GM23338 (cell line): ENCODE measurements at regions not wholly inside any gene's neighbourhood (a gene's known extent, or its start where the extent isn't known, plus 50 kb on each side); places are given as distances from the start of the nearest gene placed in this dataset.

Experiments
- ATAC-seq: fragments of 200-7000 bp; cut with Tn5 transposase; 3 replicates; pipeline ENCODE4 v1.9.1; 2020
- DNase-seq: peaks from one replicate; pipeline ENCODE4 v3.0.0-alpha.2; 2015; ENCODE audit warnings: low spot score
- H2AFZ ChIP-seq: fragments of 200-600 bp; sonication (generic); 2 replicates; pipeline ENCODE4 v1.8.0; 2016; ENCODE audit warnings: antibody characterized with exemption, mild to moderate bottlenecking, moderate library complexity
- H3F3A ChIP-seq: fragments of 200-600 bp; sonication (generic); replicated peaks from 2 replicates; pipeline ENCODE4 v1.8.0; 2017; ENCODE audit warnings: antibody characterized with exemption, mixed run types, low read depth
- H3K27ac ChIP-seq: fragments of 200-600 bp; sonication (generic); 2 replicates; pipeline ENCODE4 v1.6.1; 2016; ENCODE audit warnings: low read depth
- H3K27me3 ChIP-seq: fragments of 200-600 bp; sonication (generic); 2 replicates; pipeline ENCODE4 v1.8.0; 2016; ENCODE audit warnings: mild to moderate bottlenecking, mixed run types, moderate library complexity; ENCODE audit not compliant: insufficient read depth
- H3K36me3 ChIP-seq: fragments of 200-600 bp; sonication (generic); 2 replicates; pipeline ENCODE4 v1.8.0; 2016; ENCODE audit warnings: mild to moderate bottlenecking; ENCODE audit not compliant: insufficient read depth
- H3K4me1 ChIP-seq: fragments of 200-600 bp; sonication (generic); 2 replicates; pipeline ENCODE4 v1.8.0; 2016; ENCODE audit warnings: mild to moderate bottlenecking, moderate library complexity; ENCODE audit not compliant: insufficient read depth
- H3K4me2 ChIP-seq: fragments of 200-600 bp; sonication (generic); 2 replicates; pipeline ENCODE4 v1.7.1; 2017; ENCODE audit warnings: mixed run types
- H3K4me3 ChIP-seq: fragments of 200-600 bp; sonication (generic); 2 replicates; pipeline ENCODE4 v1.6.1; 2016; ENCODE audit warnings: mixed run types
- H3K79me2 ChIP-seq: fragments of 200-600 bp; sonication (generic); replicated peaks from 2 replicates; pipeline ENCODE4 v1.8.0; 2017; ENCODE audit warnings: mild to moderate bottlenecking; ENCODE audit not compliant: insufficient read depth
- H3K9me2 ChIP-seq: fragments of 200-600 bp; sonication (generic); 2 replicates; pipeline ENCODE4 v1.8.0; 2017; ENCODE audit not compliant: insufficient read depth
- H4K20me1 ChIP-seq: fragments of 200-600 bp; sonication (generic); replicated peaks from 2 replicates; pipeline ENCODE4 v1.8.0; 2017; ENCODE audit warnings: mild to moderate bottlenecking; ENCODE audit not compliant: insufficient read depth
- H3K27ac Mint-ChIP-seq: 2 replicates; pipeline ENCODE4 v1.8.0; 2020; ENCODE audit warnings: inconsistent platforms, mild to moderate bottlenecking, moderate library complexity, mixed read lengths
- H3K27me3 Mint-ChIP-seq: 3 replicates; pipeline ENCODE4 v1.8.0; 2022; ENCODE audit warnings: low read depth, mild to moderate bottlenecking, moderate library complexity, mixed read lengths, inconsistent platforms; ENCODE audit not compliant: insufficient read depth, poor library complexity
- H3K36me3 Mint-ChIP-seq: 3 replicates; pipeline ENCODE4 v1.8.0; 2021; ENCODE audit warnings: low read depth, mild to moderate bottlenecking, inconsistent platforms, moderate library complexity, mixed read lengths
- H3K4me1 Mint-ChIP-seq: 3 replicates; pipeline ENCODE4 v1.8.0; 2020; ENCODE audit warnings: mild to moderate bottlenecking, inconsistent platforms, mixed read lengths
- H3K4me3 Mint-ChIP-seq: 3 replicates; pipeline ENCODE4 v1.8.0; 2021; ENCODE audit warnings: moderate library complexity, mild to moderate bottlenecking, inconsistent platforms, mixed read lengths
- H3K9me3 Mint-ChIP-seq: 3 replicates; pipeline ENCODE4 v1.8.0; 2020; ENCODE audit warnings: moderate library complexity, mild to moderate bottlenecking, inconsistent platforms, mixed read lengths
- CREB1 ChIP-seq: fragments of 250-450 bp; sonication (Bioruptor Pico); IDR thresholded peaks from 2 replicates; pipeline ENCODE4 v1.5.0; 2020; ENCODE audit warnings: low read depth, mild to moderate bottlenecking, moderate library complexity
- CTCF ChIP-seq, 2 experiments: fragments of 200-600 bp in 1 of 2; sonication (generic) in 1 of 2; conservative IDR thresholded peaks; 2 replicates each; pipeline versions ENCODE4 v1.5.1 to v1.6.1; 2016 to 2017; ENCODE audit warnings: antibody characterized with exemption in 2 of 2, low read depth in 2 of 2, mild to moderate bottlenecking in 2 of 2, moderate library complexity in 1 of 2
- ETS1 ChIP-seq: IDR thresholded peaks from 2 replicates; pipeline ENCODE4 v1.6.1; 2016; ENCODE audit warnings: antibody characterized with exemption
- EZH2 ChIP-seq: fragments of 200-600 bp; sonication (generic); IDR thresholded peaks from one replicate; pipeline ENCODE4 v1.8.0; 2017; ENCODE audit warnings: antibody characterized with exemption, mild to moderate bottlenecking, low read depth; ENCODE audit not compliant: unreplicated experiment
- EZH2phosphoT487 ChIP-seq: fragments of 200-600 bp; sonication (generic); IDR thresholded peaks from one replicate; pipeline ENCODE4 v1.8.1; 2018; ENCODE audit warnings: antibody characterized with exemption; ENCODE audit not compliant: unreplicated experiment
- JUNB ChIP-seq: IDR thresholded peaks from one replicate; pipeline ENCODE4 v1.6.1; 2016; ENCODE audit warnings: antibody characterized with exemption; ENCODE audit not compliant: unreplicated experiment
- POLR2AphosphoS5 ChIP-seq: IDR thresholded peaks from 2 replicates; pipeline ENCODE4 v1.6.1; 2016; ENCODE audit warnings: antibody characterized with exemption, low read depth
- STAT1 ChIP-seq: IDR thresholded peaks from one replicate; pipeline ENCODE4 v1.6.1; 2016; ENCODE audit warnings: antibody characterized with exemption; ENCODE audit not compliant: unreplicated experiment
- ZNF114 ChIP-seq: fragments of 250-450 bp; sonication (Bioruptor Pico); IDR thresholded peaks from 2 replicates; pipeline ENCODE4 v1.5.0; 2020; ENCODE audit warnings: mild to moderate bottlenecking, moderate library complexity
- ZNF331 ChIP-seq: fragments of 250-450 bp; sonication (Bioruptor Pico); IDR thresholded peaks from 2 replicates; pipeline ENCODE4 v1.5.0; 2020; ENCODE audit warnings: low read depth, mild to moderate bottlenecking, moderate library complexity
- ZNF462 ChIP-seq: fragments of 250-450 bp; sonication (Bioruptor Pico); IDR thresholded peaks from 2 replicates; pipeline ENCODE4 v1.5.0; 2020; ENCODE audit warnings: mild to moderate bottlenecking, moderate library complexity

GRCh38 chr4:32400870-32401269 lies 1680.7 kb downstream of the PCDH7 start:
- no peak for TF ChIP-seq ETS1
- TF ChIP-seq CREB1 (CRISPR knock-in tag) = no peak
- no peak for TF ChIP-seq JUNB
- no peak for TF ChIP-seq EZH2phosphoT487
- no peak for TF ChIP-seq EZH2
- TF ChIP-seq CTCF (conservative IDR thresholded peaks at IDR 0.05; ENCODE audit: low read depth in 2 of 2) = no peak
- no peak for TF ChIP-seq ZNF331 (CRISPR knock-in tag)
- TF ChIP-seq POLR2AphosphoS5 = no peak
- no peak for TF ChIP-seq ZNF114

GRCh38 chr4:32417113-32417704 lies 1697.0 kb downstream of the PCDH7 start:
- Histone ChIP-seq H3K4me3 (no peak overlapping the region), H4K20me1 (no peaks in the 10 kb centered on the region), H3F3A (no peaks in the 10 kb centered on the region), H3K36me3 (no peaks in the 10 kb centered on the region), H3K4me2 (no peak overlapping the region), H3K79me2 (no peaks in the 10 kb centered on the region), H3K27ac (no peak overlapping the region), H2AFZ (no peak overlapping the region), H3K4me1 (no peaks in the 10 kb centered on the region), H3K9me2 (no peaks in the 10 kb centered on the region), H3K27me3 (no peaks in the 10 kb centered on the region)
- Mint-ChIP-seq H3K4me3 (no peak overlapping the region), H3K9me3 (peaks cover 8% of the 10 kb centered on the region; the same call in 1 of the 3 replicates), H3K27me3 (peaks cover 2% of the 10 kb centered on the region), H3K36me3 (no peaks in the 10 kb centered on the region), H3K27ac (no peak overlapping the region), H3K4me1 (no peaks in the 10 kb centered on the region)
- no peak for ATAC-seq
- peak; percentile 32 for DNase-seq
- TF ChIP-seq ZNF462 (CRISPR knock-in tag) (no peak), CTCF (conservative IDR thresholded peaks at IDR 0.05; ENCODE audit: low read depth in 2 of 2) (peak in 1 of 2 experiments; percentile 58; a peak in 3 of 4 replicates), STAT1 (no peak)

More at GRCh38 chr4:32400870-32401269, 1680.7 kb downstream of the PCDH7 start:
- Histone ChIP-seq H2AFZ (no peak overlapping the region), H3K27me3 (no peaks in the 10 kb centered on the region), H3K4me1 (no peaks in the 10 kb centered on the region), H3K36me3 (no peaks in the 10 kb centered on the region), H3K9me2 (no peaks in the 10 kb centered on the region), H3K79me2 (no peaks in the 10 kb centered on the region), H3K4me2 (no peak overlapping the region), H3F3A (no peaks in the 10 kb centered on the region), H3K4me3 (no peak overlapping the region), H3K27ac (no peak overlapping the region), H4K20me1 (no peaks in the 10 kb centered on the region)
- H3K4me1 Mint-ChIP-seq = no peaks in the 10 kb centered on the region
- ATAC-seq (no peak), DNase-seq (no peak)
- H3K27ac Mint-ChIP-seq = no peak overlapping the region
- H3K27me3 Mint-ChIP-seq = no peaks in the 10 kb centered on the region
- H3K9me3 Mint-ChIP-seq = no peaks in the 10 kb centered on the region
- H3K4me3 Mint-ChIP-seq = no peak overlapping the region
- no peaks in the 10 kb centered on the region for H3K36me3 Mint-ChIP-seq
